22Rv1 (cell line): ENCODE measurements at regions not wholly inside any gene's neighbourhood (a gene's known extent, or its start where the extent isn't known, plus 50 kb on each side); places are given as distances from the start of the nearest gene placed in this dataset.
"Not testable (repeated sequence)": the region's sequence is repeated elsewhere in the genome, so short reads cannot be mapped to it uniquely, and the experiment has no call there.

Experiments used
- H3K27ac ChIP-seq: fragments of 450-650 bp; 2 replicates; pipeline ENCODE4 v1.5.1; 2017
- CTCF ChIP-seq: fragments of 450-650 bp; IDR thresholded peaks from 2 replicates; pipeline ENCODE4 v1.5.1; 2017; ENCODE audit warnings: mild to moderate bottlenecking
- ZFX ChIP-seq: fragments of 450-650 bp; IDR thresholded peaks from 2 replicates; pipeline ENCODE4 v1.6.1; 2017; ENCODE audit warnings: antibody characterized with exemption, borderline replicate concordance

DNA sequence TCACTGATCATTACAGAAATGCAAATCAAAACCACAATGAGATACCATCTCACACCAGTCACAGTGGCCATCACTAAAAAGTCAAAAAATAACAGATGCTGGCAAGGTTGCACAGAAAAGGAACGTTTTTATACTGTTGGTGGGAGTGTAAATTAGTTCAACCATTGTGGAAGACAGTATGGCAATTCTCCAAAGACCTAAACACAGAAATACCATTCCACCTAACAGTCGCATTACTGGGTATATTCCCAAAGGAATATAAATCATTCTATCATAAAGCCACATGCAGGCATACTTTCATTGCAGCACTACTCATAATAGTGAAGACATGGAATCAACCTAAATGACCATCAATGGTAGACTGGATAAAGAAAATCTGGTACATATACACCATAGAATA is 83.2 kb upstream of the ARID5B start:
- H3K27ac ChIP-seq: not testable (repeated sequence)

DNA sequence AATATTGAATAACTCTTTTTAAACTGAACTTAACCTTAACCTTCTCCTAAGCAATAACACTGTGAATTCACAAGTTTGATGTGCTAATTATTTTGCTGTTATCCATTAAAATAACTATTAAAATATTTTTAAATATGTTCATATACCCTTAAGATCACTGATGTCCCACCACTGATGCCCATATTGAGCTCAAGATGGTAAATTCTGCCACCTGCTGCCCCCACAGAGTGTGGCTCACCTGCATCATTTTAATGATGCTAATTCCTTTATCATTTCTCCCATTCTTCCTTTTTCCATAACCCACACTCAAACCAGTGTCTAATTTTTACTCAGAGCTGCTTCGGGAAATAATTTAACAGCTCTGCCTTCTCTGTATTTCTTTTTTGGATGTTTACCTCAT is 82.3 kb upstream of the ARID5B start:
- no peak for TF ChIP-seq ZFX
- TF ChIP-seq CTCF: no peak
- H3K27ac ChIP-seq: no peak overlapping the region

DNA sequence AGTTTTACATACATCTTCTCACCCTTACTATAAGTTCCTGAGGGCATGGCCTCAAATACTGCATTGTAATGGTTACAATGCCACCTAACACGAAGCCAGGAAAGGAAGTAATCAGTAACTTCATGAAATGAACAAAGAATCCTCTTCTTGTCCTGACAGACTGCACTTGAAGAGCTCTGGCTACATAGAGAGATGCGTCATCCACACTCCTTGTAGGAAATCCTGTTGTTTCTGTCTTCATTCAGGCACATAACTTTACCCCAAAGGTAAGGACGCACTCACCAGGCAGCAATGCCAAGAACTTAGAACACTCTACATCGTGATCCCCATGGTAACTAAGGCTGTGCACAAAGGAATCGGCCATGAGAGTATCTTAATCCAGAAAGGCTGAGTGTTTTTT is 80.3 kb upstream of the ARID5B start:
- TF ChIP-seq ZFX (no peak), CTCF (no peak)
- H3K27ac ChIP-seq: no peak overlapping the region

GRCh38 chr10:61821693-61822092 is 79.8 kb upstream of the ARID5B start:
- TF ChIP-seq ZFX (no peak), CTCF (no peak)
- no peak overlapping the region for H3K27ac ChIP-seq

GRCh38 chr10:61822096-61822495 is 79.4 kb upstream of the ARID5B start:
- H3K27ac ChIP-seq: no peak overlapping the region
- TF ChIP-seq ZFX (no peak), CTCF (no peak)

- no peak for TF ChIP-seq ZFX
- no peak for TF ChIP-seq CTCF
- no peak overlapping the region for H3K27ac ChIP-seq
Observed at GRCh38 chr10:61822781-61823230, 78.7 kb upstream of the ARID5B start.

DNA sequence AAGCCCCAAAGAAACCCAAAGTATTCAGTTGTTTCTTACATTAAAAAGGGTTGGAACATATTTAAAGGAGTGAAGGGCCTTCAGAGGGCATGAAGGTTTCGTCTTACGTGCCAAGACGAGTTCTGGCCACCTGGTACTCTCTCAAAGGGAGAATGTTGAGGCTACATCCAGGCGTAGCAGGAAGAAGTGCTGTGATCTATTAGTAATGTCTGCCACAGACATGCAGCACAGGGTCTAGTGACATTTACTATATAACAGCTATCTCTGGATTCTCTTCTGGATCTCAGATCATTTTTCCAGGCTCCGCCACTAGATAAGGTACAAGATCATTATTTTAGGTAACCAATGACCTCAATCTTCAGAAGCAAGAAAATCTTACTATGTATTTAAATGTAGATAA is 76.5 kb upstream of the ARID5B start:
- TF ChIP-seq ZFX: no peak
- no peak for TF ChIP-seq CTCF
- H3K27ac ChIP-seq: no peak overlapping the region

DNA sequence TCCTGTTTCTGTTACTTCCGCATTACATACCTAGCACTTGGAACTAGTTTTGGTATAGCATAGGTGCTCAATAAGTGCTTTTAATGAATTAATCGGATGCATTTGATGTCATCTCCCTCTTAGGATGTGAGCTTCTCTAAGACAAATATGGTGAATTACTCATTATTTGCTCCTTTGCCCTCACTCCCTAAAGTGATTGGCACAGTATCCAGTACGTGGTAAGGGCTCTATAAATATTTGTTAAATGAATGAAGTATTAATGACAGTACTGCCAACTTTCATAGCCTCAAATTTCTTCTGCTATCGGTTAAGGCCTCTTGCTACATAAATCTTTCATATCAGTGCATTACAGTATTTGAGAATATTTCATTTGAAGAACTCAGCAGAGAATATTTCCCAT is 75.9 kb upstream of the ARID5B start:
- no peak overlapping the region; the same call in 1 of the 2 replicates for H3K27ac ChIP-seq
- TF ChIP-seq ZFX (no peak), CTCF (no peak)
